ENCODE measurements at regions not wholly inside any gene's neighbourhood (a gene's known extent, or its start where the extent isn't known, plus 50 kb on each side); places are given as distances from the start of the nearest gene placed in this dataset.

GRCh38 chr18:30139631-30140287, 902.8 kb downstream of the DSC3 start:
- TF ChIP-seq, protein P1, sequence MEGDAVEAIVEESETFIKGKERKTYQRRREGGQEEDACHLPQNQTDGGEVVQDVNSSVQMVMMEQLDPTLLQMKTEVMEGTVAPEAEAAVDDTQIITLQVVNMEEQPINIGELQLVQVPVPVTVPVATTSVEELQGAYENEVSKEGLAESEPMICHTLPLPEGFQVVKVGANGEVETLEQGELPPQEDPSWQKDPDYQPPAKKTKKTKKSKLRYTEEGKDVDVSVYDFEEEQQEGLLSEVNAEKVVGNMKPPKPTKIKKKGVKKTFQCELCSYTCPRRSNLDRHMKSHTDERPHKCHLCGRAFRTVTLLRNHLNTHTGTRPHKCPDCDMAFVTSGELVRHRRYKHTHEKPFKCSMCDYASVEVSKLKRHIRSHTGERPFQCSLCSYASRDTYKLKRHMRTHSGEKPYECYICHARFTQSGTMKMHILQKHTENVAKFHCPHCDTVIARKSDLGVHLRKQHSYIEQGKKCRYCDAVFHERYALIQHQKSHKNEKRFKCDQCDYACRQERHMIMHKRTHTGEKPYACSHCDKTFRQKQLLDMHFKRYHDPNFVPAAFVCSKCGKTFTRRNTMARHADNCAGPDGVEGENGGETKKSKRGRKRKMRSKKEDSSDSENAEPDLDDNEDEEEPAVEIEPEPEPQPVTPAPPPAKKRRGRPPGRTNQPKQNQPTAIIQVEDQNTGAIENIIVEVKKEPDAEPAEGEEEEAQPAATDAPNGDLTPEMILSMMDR (IDR thresholded peaks at IDR 0.05; ENCODE audit: insufficient read depth, low read length, poor library complexity, severe bottlenecking): no peak
- no peaks in the 10 kb centered on the region for H3K27me3 ChIP-seq (ENCODE audit: control insufficient read depth, insufficient read depth, low read length)
- no peak overlapping the region for H3K4me3 ChIP-seq (ENCODE audit: low read depth, low read length)
- DNase-seq (ENCODE audit: low read depth): no peak
- no peaks in the 10 kb centered on the region for H3K36me3 ChIP-seq (ENCODE audit: control insufficient read depth, insufficient read depth, low read length)

GRCh38 chr18:30135938-30136337, 906.6 kb downstream of the DSC3 start:
- Histone ChIP-seq H3K4me3 (ENCODE audit: low read depth, low read length) (no peak overlapping the region), H3K27me3 (ENCODE audit: control insufficient read depth, insufficient read depth, low read length) (no peaks in the 10 kb centered on the region), H3K36me3 (ENCODE audit: control insufficient read depth, insufficient read depth, low read length) (no peaks in the 10 kb centered on the region)
- TF ChIP-seq, protein P1 (IDR thresholded peaks at IDR 0.05; ENCODE audit: insufficient read depth, low read length, poor library complexity, severe bottlenecking): no peak
- no peak for DNase-seq (ENCODE audit: low read depth)

- Histone ChIP-seq H3K27me3 (ENCODE audit: control insufficient read depth, insufficient read depth, low read length) (no peaks in the 10 kb centered on the region), H3K36me3 (ENCODE audit: control insufficient read depth, insufficient read depth, low read length) (no peaks in the 10 kb centered on the region), H3K4me3 (ENCODE audit: low read depth, low read length) (no peak overlapping the region)
- DNase-seq (ENCODE audit: low read depth): no peak
- TF ChIP-seq, protein P1 (IDR thresholded peaks at IDR 0.05; ENCODE audit: insufficient read depth, low read length, poor library complexity, severe bottlenecking): no peak
Measured at GRCh38 chr18:30134020-30134419, 908.5 kb downstream of the DSC3 start.

DNA sequence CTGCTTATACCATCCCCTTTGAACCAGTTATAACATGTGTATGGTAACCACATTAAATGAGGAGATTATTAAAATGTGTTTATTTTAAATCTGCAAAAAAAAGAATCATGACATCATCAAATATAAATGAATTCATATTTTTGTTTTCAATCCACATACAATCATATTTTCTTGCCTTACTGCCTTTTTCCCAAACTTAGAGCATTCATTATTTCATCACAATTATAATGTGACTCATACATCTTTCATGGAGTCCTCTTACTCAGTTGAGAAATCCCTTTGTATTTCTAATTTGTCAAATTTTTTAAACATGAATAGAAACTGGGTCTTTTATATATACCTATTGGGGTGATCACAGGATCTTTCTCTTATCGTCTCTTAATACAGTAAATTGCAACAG, 909.6 kb downstream of the DSC3 start:
- Histone ChIP-seq H3K4me3 (ENCODE audit: low read depth, low read length) (no peak overlapping the region), H3K27me3 (ENCODE audit: control insufficient read depth, insufficient read depth, low read length) (no peaks in the 10 kb centered on the region), H3K36me3 (ENCODE audit: control insufficient read depth, insufficient read depth, low read length) (no peaks in the 10 kb centered on the region)
- DNase-seq (ENCODE audit: low read depth): no peak
- TF ChIP-seq, protein P1 (IDR thresholded peaks at IDR 0.05; ENCODE audit: insufficient read depth, low read length, poor library complexity, severe bottlenecking): no peak

- Histone ChIP-seq H3K36me3 (ENCODE audit: control insufficient read depth, insufficient read depth, low read length) (no peaks in the 10 kb centered on the region), H3K4me3 (ENCODE audit: low read depth, low read length) (no peak overlapping the region), H3K27me3 (ENCODE audit: control insufficient read depth, insufficient read depth, low read length) (no peaks in the 10 kb centered on the region)
- TF ChIP-seq, protein P1 (IDR thresholded peaks at IDR 0.05; ENCODE audit: insufficient read depth, low read length, poor library complexity, severe bottlenecking): no peak
- no peak for DNase-seq (ENCODE audit: low read depth)
Measured at GRCh38 chr18:30121397-30121796, 921.1 kb downstream of the DSC3 start.

GRCh38 chr18:30113454-30113853, 929.1 kb downstream of the DSC3 start:
- no peak for DNase-seq (ENCODE audit: low read depth)
- no peak overlapping the region for H3K4me3 ChIP-seq (ENCODE audit: low read depth, low read length)
- TF ChIP-seq, protein P1 (IDR thresholded peaks at IDR 0.05; ENCODE audit: insufficient read depth, low read length, poor library complexity, severe bottlenecking): no peak
- no peaks in the 10 kb centered on the region for H3K36me3 ChIP-seq (ENCODE audit: control insufficient read depth, insufficient read depth, low read length)
- no peaks in the 10 kb centered on the region for H3K27me3 ChIP-seq (ENCODE audit: control insufficient read depth, insufficient read depth, low read length)
